Suprapubic skin (tissue), 4 donors: ENCODE measurements at regions not wholly inside any gene's neighbourhood (a gene's known extent, or its start where the extent isn't known, plus 50 kb on each side); places are given as distances from the start of the nearest gene placed in this dataset.

Source experiments
- DNase-seq, 2 donors: peaks; one replicate each; pipeline ENCODE4 v3.0.0-alpha.2; 2019; ENCODE audit warnings: low spot score in 2 of 2
- H3K27ac ChIP-seq: fragments of 200-600 bp; sonication (generic); one replicate; pipeline ENCODE4 v1.5.1; 2019
- H3K27me3 ChIP-seq: fragments of 200-600 bp; sonication (generic); one replicate; pipeline ENCODE4 v1.5.1; 2019
- H3K36me3 ChIP-seq: fragments of 200-600 bp; sonication (generic); one replicate; pipeline ENCODE4 v1.5.1; 2019
- H3K4me1 ChIP-seq: fragments of 200-600 bp; sonication (generic); one replicate; pipeline ENCODE4 v1.5.1; 2019
- H3K4me3 ChIP-seq: fragments of 200-600 bp; sonication (generic); one replicate; pipeline ENCODE4 v1.5.1; 2019; ENCODE audit warnings: mild to moderate bottlenecking
- H3K9me3 ChIP-seq: fragments of 200-600 bp; sonication (generic); one replicate; pipeline ENCODE4 v1.5.1; 2019
- CTCF ChIP-seq, 2 donors: fragments of 200-600 bp in 1 of 2; fragments of 450-650 bp in 1 of 2; sonication (generic) in 1 of 2; IDR thresholded peaks; one replicate each; pipeline ENCODE4 v1.5.1; 2016 to 2019; ENCODE audit warnings: antibody characterized with exemption in 2 of 2, mild to moderate bottlenecking in 1 of 2, moderate library complexity in 1 of 2
- EP300 ChIP-seq: sonication (generic); formaldehyde crosslinking; IDR thresholded peaks from one replicate; pipeline ENCODE4 v1.6.1; 2017; ENCODE audit warnings: antibody characterized with exemption
- POLR2A ChIP-seq, 2 donors: fragments of 450-650 bp; IDR thresholded peaks; one replicate each; pipeline ENCODE4 v1.6.1; 2017; ENCODE audit warnings: antibody characterized with exemption in 2 of 2, mild to moderate bottlenecking in 2 of 2, moderate library complexity in 2 of 2
- POLR2AphosphoS5 ChIP-seq, 3 donors: sonication (generic); formaldehyde crosslinking; IDR thresholded peaks; one replicate each; pipeline ENCODE4 v1.6.1; 2017; ENCODE audit warnings: antibody characterized with exemption in 3 of 3
- WGBS: methylation state at CpG from one replicate; pipeline ENCODE4 v1.1.5; 2018; 5-methylcytosine and 5-hydroxymethylcytosine counted together

GRCh38 chr13:67632590-67632989, 402.5 kb upstream of the PCDH9 start:
- DNase-seq, result no peak

GRCh38 chr13:67630640-67631039, 400.5 kb upstream of the PCDH9 start:
- no peaks in the 10 kb centered on the region for H3K27me3 ChIP-seq
- H3K4me1 ChIP-seq, result no peaks in the 10 kb centered on the region
- no peaks in the 10 kb centered on the region for H3K9me3 ChIP-seq
- 81% methylated on average over 3 of the region's 3 CpGs for WGBS
- TF ChIP-seq EP300, result no peak
- TF ChIP-seq CTCF (IDR thresholded peaks at IDR 0.05), result no peak
- no peak for TF ChIP-seq POLR2A (IDR thresholded peaks at IDR 0.05)
- no peak for TF ChIP-seq POLR2AphosphoS5 (IDR thresholded peaks at IDR 0.05)
- no peak for DNase-seq
- no peak overlapping the region for H3K27ac ChIP-seq
- H3K4me3 ChIP-seq, result no peak overlapping the region
- H3K36me3 ChIP-seq, result no peaks in the 10 kb centered on the region

More at GRCh38 chr13:67632590-67632989, 402.5 kb upstream of the PCDH9 start:
- Histone ChIP-seq H3K27ac (no peak overlapping the region), H3K4me3 (no peak overlapping the region), H3K27me3 (no peaks in the 10 kb centered on the region), H3K4me1 (no peaks in the 10 kb centered on the region), H3K9me3 (no peaks in the 10 kb centered on the region), H3K36me3 (no peaks in the 10 kb centered on the region)
- TF ChIP-seq EP300 (no peak), CTCF (IDR thresholded peaks at IDR 0.05) (no peak), POLR2A (IDR thresholded peaks at IDR 0.05) (no peak), POLR2AphosphoS5 (IDR thresholded peaks at IDR 0.05) (no peak)
- WGBS, result 66% methylated on average over 1 of the region's 1 CpG

- Histone ChIP-seq H3K9me3 (no peaks in the 10 kb centered on the region), H3K36me3 (no peaks in the 10 kb centered on the region), H3K4me3 (no peak overlapping the region), H3K4me1 (no peaks in the 10 kb centered on the region), H3K27ac (no peak overlapping the region), H3K27me3 (no peaks in the 10 kb centered on the region)
- 92% methylated on average over 2 of the region's 2 CpGs for WGBS
- TF ChIP-seq POLR2AphosphoS5 (IDR thresholded peaks at IDR 0.05) (no peak), EP300 (no peak), CTCF (IDR thresholded peaks at IDR 0.05) (no peak), POLR2A (IDR thresholded peaks at IDR 0.05) (no peak)
- no peak for DNase-seq
Observed at GRCh38 chr13:67623630-67624029, 393.5 kb upstream of the PCDH9 start.

- Histone ChIP-seq H3K27ac (no peak overlapping the region), H3K27me3 (no peaks in the 10 kb centered on the region), H3K9me3 (no peaks in the 10 kb centered on the region), H3K4me3 (no peak overlapping the region), H3K36me3 (no peaks in the 10 kb centered on the region), H3K4me1 (no peaks in the 10 kb centered on the region)
- TF ChIP-seq POLR2A (IDR thresholded peaks at IDR 0.05) (no peak), CTCF (IDR thresholded peaks at IDR 0.05) (no peak), EP300 (no peak)
- 65% methylated on average over 3 of the region's 3 CpGs for WGBS
- no peak for DNase-seq
Observed at GRCh38 chr13:67620665-67621064, 390.5 kb upstream of the PCDH9 start.

GRCh38 chr13:67619995-67620380, 389.9 kb upstream of the PCDH9 start:
- Histone ChIP-seq H3K4me3 (no peak overlapping the region), H3K36me3 (no peaks in the 10 kb centered on the region), H3K27me3 (no peaks in the 10 kb centered on the region), H3K9me3 (no peaks in the 10 kb centered on the region), H3K4me1 (no peaks in the 10 kb centered on the region), H3K27ac (no peak overlapping the region)
- DNase-seq, result no peak
- no peak for TF ChIP-seq CTCF (IDR thresholded peaks at IDR 0.05)
- no peak for TF ChIP-seq POLR2AphosphoS5 (IDR thresholded peaks at IDR 0.05)
- no peak for TF ChIP-seq POLR2A (IDR thresholded peaks at IDR 0.05)
- no peak for TF ChIP-seq EP300
- 48% methylated on average over 2 of the region's 2 CpGs for WGBS
